ENCODE measurements at regions not wholly inside any gene's neighbourhood (a gene's known extent, or its start where the extent isn't known, plus 50 kb on each side); places are given as distances from the start of the nearest gene placed in this dataset.

GRCh38 chr2:9702604-9703084 is 71.8 kb upstream of the YWHAQ start:
- no peak for TF ChIP-seq POLR2A (IDR thresholded peaks at IDR 0.05; ENCODE audit: low read length)
- TF ChIP-seq GATA1 (IDR thresholded peaks at IDR 0.05; ENCODE audit: low read depth, low read length): no peak
- DNase-seq: no peak

GRCh38 chr2:9703085-9703678 is 72.4 kb upstream of the YWHAQ start:
- TF ChIP-seq GATA1 (IDR thresholded peaks at IDR 0.05; ENCODE audit: low read depth, low read length) (no peak), POLR2A (IDR thresholded peaks at IDR 0.05; ENCODE audit: low read length) (no peak)
- peak in 1 of 2 experiments; percentile 17 for DNase-seq

GRCh38 chr2:9703701-9704221 is 73.0 kb upstream of the YWHAQ start:
- TF ChIP-seq GATA1 (IDR thresholded peaks at IDR 0.05; ENCODE audit: low read depth, low read length): no peak
- no peak for TF ChIP-seq POLR2A (IDR thresholded peaks at IDR 0.05; ENCODE audit: low read length)
- DNase-seq: peak in 1 of 2 experiments; percentile 23

- DNase-seq: no peak
- TF ChIP-seq POLR2A (IDR thresholded peaks at IDR 0.05; ENCODE audit: low read length) (no peak), GATA1 (IDR thresholded peaks at IDR 0.05; ENCODE audit: low read depth, low read length) (no peak)
Measured at GRCh38 chr2:9704600-9704999, 73.8 kb upstream of the YWHAQ start.

- TF ChIP-seq GATA1 (IDR thresholded peaks at IDR 0.05; ENCODE audit: low read depth, low read length): no peak
- no peak for TF ChIP-seq POLR2A (IDR thresholded peaks at IDR 0.05; ENCODE audit: low read length)
- no peak for DNase-seq
Measured at GRCh38 chr2:9705196-9705595, 74.4 kb upstream of the YWHAQ start.

GRCh38 chr2:9707008-9707407 is 76.2 kb upstream of the YWHAQ start:
- TF ChIP-seq GATA1 (IDR thresholded peaks at IDR 0.05; ENCODE audit: low read depth, low read length) (no peak), POLR2A (IDR thresholded peaks at IDR 0.05; ENCODE audit: low read length) (no peak)
- DNase-seq: no peak

- DNase-seq: no peak
- TF ChIP-seq GATA1 (IDR thresholded peaks at IDR 0.05; ENCODE audit: low read depth, low read length) (no peak), POLR2A (IDR thresholded peaks at IDR 0.05; ENCODE audit: low read length) (no peak)
Measured at GRCh38 chr2:9707611-9708160, 76.9 kb upstream of the YWHAQ start.

GRCh38 chr2:9708683-9709538 is 78.1 kb upstream of the YWHAQ start:
- no peak for TF ChIP-seq GATA1 (IDR thresholded peaks at IDR 0.05; ENCODE audit: low read depth, low read length)
- no peak for TF ChIP-seq POLR2A (IDR thresholded peaks at IDR 0.05; ENCODE audit: low read length)
- no peak for DNase-seq

GRCh38 chr2:9709539-9710285 is 78.9 kb upstream of the YWHAQ start:
- no peak for TF ChIP-seq GATA1 (IDR thresholded peaks at IDR 0.05; ENCODE audit: low read depth, low read length)
- TF ChIP-seq POLR2A (IDR thresholded peaks at IDR 0.05; ENCODE audit: low read length): no peak
- no peak for DNase-seq

GRCh38 chr2:9710311-9710710 is 79.5 kb upstream of the YWHAQ start:
- TF ChIP-seq GATA1 (IDR thresholded peaks at IDR 0.05; ENCODE audit: low read depth, low read length) (no peak), POLR2A (IDR thresholded peaks at IDR 0.05; ENCODE audit: low read length) (no peak)
- DNase-seq: no peak

- TF ChIP-seq POLR2A (IDR thresholded peaks at IDR 0.05; ENCODE audit: low read length) (no peak), GATA1 (IDR thresholded peaks at IDR 0.05; ENCODE audit: low read depth, low read length) (no peak)
- DNase-seq: no peak
Measured at GRCh38 chr2:9712263-9712662, 81.5 kb upstream of the YWHAQ start.

- DNase-seq: peak; percentile 48 to 81
- TF ChIP-seq POLR2A (IDR thresholded peaks at IDR 0.05; ENCODE audit: low read length) (no peak), GATA1 (IDR thresholded peaks at IDR 0.05; ENCODE audit: low read depth, low read length) (no peak)
Measured at GRCh38 chr2:9714630-9715214, 83.9 kb upstream of the YWHAQ start.

- no peak for TF ChIP-seq POLR2A (IDR thresholded peaks at IDR 0.05; ENCODE audit: low read length)
- no peak for TF ChIP-seq GATA1 (IDR thresholded peaks at IDR 0.05; ENCODE audit: low read depth, low read length)
- no peak for DNase-seq
Measured at GRCh38 chr2:9715238-9715637, 84.4 kb upstream of the YWHAQ start.

All from erythroblast (primary cell).